RWPE1 (cell line): ENCODE measurements at regions not wholly inside any gene's neighbourhood (a gene's known extent, or its start where the extent isn't known, plus 50 kb on each side); places are given as distances from the start of the nearest gene placed in this dataset.
A peak's percentile ranks its signal among the peaks of the same experiment; 100 is the strongest.

Source experiments
- CTCF ChIA-PET: fragments of 350-600 bp; sonication (Branson Sonifier 250); formaldehyde crosslinking; extraction: SDS; loops from one replicate; lab custom pipeline; 2021; lab: Yijun Ruan, JAX
- POLR2A ChIA-PET: fragments of 400-600 bp; formaldehyde crosslinking; extraction: SDS; loops from one replicate; lab custom pipeline; 2020; ENCODE audit warnings: antibody characterized with exemption; ENCODE audit not compliant: low non-redundant PET; lab: Yijun Ruan, JAX
- DNase-seq: peaks from one replicate; pipeline ENCODE4 v3.0.0; 2012; ENCODE audit warnings: low spot score
- H3K27ac ChIP-seq: fragments of 450-650 bp; 2 replicates; pipeline ENCODE4 v1.5.1; 2017
- TF ChIP-seq, protein P1 (sequence below): fragments of 450-650 bp; conservative IDR thresholded peaks from 2 replicates; pipeline ENCODE4 v1.5.1; 2017; ENCODE audit warnings: low read depth, mild to moderate bottlenecking

DNA sequence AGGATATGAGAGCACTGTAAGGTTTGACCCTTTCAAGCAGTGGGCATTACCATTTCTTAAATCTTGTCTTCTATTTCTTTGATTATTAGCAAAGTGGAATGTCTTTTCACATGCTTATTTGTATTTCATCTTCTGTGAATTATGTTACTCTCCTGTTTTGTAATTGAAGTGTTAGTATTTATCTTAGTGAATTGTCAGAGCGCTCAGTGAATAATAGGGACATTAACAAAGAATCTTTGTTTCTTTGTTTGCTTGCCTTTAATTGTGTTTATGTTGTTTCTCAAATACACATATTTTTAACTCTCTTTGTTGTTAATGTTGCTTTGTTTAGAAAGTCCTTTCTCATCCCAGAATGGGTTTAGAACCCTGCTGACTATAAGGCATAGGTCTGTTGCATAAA is 259.3 kb downstream of the RRAGC start:
- ChIA-PET CTCF (no interaction called here), POLR2A (no interaction called here)
- H3K27ac ChIP-seq, result no peak overlapping the region
- TF ChIP-seq, protein P1, sequence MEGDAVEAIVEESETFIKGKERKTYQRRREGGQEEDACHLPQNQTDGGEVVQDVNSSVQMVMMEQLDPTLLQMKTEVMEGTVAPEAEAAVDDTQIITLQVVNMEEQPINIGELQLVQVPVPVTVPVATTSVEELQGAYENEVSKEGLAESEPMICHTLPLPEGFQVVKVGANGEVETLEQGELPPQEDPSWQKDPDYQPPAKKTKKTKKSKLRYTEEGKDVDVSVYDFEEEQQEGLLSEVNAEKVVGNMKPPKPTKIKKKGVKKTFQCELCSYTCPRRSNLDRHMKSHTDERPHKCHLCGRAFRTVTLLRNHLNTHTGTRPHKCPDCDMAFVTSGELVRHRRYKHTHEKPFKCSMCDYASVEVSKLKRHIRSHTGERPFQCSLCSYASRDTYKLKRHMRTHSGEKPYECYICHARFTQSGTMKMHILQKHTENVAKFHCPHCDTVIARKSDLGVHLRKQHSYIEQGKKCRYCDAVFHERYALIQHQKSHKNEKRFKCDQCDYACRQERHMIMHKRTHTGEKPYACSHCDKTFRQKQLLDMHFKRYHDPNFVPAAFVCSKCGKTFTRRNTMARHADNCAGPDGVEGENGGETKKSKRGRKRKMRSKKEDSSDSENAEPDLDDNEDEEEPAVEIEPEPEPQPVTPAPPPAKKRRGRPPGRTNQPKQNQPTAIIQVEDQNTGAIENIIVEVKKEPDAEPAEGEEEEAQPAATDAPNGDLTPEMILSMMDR, result no peak
- no peak for DNase-seq

DNA sequence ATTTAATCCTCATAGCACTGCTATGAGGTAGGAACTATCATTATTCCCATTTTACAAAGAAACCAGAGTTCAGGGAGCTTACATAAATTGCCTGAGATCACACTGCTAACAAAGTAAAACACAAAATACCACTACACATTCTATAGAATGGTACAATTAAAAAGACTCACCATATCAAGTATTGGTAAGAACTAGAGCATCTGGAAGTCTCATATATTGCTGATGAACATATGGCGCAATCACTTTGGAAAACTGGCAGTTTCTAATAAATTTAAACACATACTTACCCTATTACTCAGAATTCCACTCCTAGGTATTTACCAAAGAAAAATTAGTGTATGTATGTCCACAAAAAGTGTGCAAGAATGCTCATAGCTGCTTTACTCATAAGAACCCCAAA is 261.5 kb downstream of the RRAGC start:
- ChIA-PET POLR2A (no interaction called here), CTCF (no interaction called here)
- TF ChIP-seq, protein P1, result no peak
- no peak for DNase-seq
- H3K27ac ChIP-seq, result no peak overlapping the region

DNA sequence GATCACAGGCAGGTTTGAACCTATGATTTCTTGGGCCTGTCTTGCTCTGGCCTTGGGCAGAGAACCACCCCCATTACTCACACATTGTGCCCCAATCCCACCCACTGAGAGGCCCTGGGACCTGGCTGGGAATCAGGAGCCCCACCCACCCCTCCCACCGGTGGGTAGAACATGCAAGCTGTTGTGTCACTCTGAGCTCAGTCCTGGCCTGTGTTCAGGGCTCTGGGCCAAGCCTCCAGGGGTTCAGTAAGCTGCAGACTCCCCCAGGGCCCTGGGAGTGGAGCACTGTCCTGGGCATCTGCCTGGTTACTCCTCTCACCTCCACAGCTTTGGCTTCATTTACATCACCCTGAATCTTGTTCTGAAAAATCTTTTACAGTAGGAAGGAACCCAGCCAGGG is 270.5 kb downstream of the RRAGC start:
- ChIA-PET CTCF (no interaction called here), POLR2A (interaction anchor here (0.6 kb wide), 1 partner anchor 27 kb away, joined by 3 read pairs; no protein-coding TSS in a partner anchor)
- DNase-seq, result peak; percentile 59
- TF ChIP-seq, protein P1, result no peak
- peak overlapping the region; percentile 68 for H3K27ac ChIP-seq

DNA sequence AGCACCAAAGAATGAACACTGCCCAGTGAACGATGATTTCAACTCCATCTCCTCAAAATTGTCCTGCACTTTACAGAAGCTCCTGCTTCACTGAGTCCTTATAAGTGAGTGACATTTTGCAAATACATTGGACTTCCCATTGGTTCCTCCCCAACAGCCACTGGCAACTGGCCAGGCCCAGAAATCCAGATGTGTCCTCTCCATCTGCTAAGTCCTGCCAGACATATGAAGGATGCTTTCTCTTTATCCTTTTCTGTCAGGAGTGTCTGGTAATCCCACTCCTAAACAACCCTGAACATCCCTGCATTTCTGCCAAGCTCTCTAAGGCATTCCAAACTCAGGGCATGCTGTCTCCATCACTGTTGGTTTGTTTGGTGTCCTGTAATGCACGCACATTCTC is 271.8 kb downstream of the RRAGC start:
- ChIA-PET POLR2A (no interaction called here), CTCF (interaction anchor here (0.6 to 0.7 kb wide), 2 partner anchors 107 to 222 kb away, joined by 3 read pairs; no protein-coding TSS in a partner anchor)
- TF ChIP-seq, protein P1, result no peak
- DNase-seq, result no peak
- no peak overlapping the region for H3K27ac ChIP-seq

DNA sequence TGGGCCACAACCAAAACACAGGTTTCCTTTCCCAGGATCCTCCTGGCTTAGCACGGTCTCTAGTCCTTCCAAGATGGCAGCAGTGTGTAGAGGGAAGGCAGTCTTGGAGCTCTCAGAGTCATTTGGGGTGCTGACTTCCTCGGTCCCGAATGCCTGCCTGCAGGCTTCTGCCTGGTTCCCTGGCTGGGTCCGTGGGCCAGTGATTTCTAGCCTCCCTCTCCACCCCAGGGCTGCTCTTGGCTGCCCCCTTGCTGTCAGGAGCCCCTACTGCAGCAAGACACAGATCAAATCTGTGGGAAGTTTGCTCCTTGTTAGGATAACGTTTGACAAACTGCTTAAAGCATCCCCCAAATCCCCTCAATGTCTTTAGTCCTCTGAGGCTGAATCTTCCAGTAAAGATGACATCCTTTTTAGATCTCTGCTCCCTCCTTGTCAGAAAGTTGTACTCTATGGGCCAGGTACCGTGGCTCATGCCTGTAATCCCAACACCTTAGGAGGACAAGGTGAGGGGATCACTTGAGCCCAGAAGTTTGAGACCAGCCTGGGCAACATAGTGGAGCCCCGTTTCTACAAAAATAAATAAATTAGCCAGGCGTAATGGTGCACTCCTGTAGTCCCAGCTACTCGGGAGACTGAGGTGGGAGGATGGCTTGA is 272.5 kb downstream of the RRAGC start:
- TF ChIP-seq, protein P1, result peak; percentile 25; the same call in 1 of the 2 replicates
- ChIA-PET POLR2A (no interaction called here), CTCF (interaction anchor here (0.6 to 0.7 kb wide), 4 partner anchors 99 to 1721 kb away, joined by 3 to 6 read pairs (median 3); no protein-coding TSS in a partner anchor)
- no peak overlapping the region for H3K27ac ChIP-seq
- DNase-seq, result no peak

DNA sequence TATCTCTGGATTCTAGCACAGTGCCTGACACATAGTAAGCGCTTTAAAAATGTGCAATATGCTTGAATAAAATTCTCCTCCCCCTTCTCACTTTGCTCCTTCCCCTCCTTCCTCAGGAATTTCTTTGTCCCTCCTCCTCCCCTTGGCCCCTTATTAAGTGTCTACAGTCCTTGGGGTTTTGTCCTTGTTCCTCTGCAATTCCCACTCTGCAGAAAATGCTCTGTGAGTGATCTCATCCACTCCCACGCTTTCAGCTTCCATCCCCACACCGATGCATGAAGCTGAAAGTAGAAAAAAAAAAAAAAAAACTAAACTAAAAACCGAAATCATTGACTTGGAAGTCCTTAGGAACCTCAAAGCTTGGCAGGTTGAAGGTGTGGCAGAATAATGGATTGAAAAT is 273.6 kb downstream of the RRAGC start:
- no peak for DNase-seq
- no peak overlapping the region for H3K27ac ChIP-seq
- ChIA-PET CTCF (interaction anchor here (0.5 kb wide), 1 partner anchor 552 kb away, joined by 3 read pairs; no protein-coding TSS in a partner anchor), POLR2A (interaction anchor here (1.0 kb wide), 1 partner anchor 73 kb away, joined by 4 read pairs; no protein-coding TSS in a partner anchor)
- TF ChIP-seq, protein P1, result no peak
